ENCODE measurements at regions not wholly inside any gene's neighbourhood (a gene's known extent, or its start where the extent isn't known, plus 50 kb on each side); places are given as distances from the start of the nearest gene placed in this dataset.

DNA sequence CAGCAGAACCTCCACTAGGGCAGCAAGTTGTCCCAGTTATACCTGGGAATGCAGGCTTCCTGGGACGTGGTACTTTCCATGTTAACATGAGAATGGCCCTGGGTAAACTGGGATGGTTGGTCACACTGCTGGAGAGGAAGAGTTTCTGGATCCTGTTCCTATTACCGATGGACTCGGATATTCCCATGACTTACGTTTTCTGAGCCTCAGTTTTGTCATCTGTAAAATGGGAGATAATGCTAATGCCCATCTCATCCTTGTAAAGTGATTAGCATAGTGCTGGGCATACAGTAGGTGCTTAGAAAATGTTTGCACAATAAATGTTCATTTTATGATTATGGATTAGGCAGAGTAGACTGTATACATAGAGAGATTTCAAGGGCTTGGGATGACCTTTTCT lies 280.9 kb upstream of the EEF2KMT start:
- TF ChIP-seq, protein P1, sequence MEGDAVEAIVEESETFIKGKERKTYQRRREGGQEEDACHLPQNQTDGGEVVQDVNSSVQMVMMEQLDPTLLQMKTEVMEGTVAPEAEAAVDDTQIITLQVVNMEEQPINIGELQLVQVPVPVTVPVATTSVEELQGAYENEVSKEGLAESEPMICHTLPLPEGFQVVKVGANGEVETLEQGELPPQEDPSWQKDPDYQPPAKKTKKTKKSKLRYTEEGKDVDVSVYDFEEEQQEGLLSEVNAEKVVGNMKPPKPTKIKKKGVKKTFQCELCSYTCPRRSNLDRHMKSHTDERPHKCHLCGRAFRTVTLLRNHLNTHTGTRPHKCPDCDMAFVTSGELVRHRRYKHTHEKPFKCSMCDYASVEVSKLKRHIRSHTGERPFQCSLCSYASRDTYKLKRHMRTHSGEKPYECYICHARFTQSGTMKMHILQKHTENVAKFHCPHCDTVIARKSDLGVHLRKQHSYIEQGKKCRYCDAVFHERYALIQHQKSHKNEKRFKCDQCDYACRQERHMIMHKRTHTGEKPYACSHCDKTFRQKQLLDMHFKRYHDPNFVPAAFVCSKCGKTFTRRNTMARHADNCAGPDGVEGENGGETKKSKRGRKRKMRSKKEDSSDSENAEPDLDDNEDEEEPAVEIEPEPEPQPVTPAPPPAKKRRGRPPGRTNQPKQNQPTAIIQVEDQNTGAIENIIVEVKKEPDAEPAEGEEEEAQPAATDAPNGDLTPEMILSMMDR (conservative IDR thresholded peaks at IDR 0.05; ENCODE audit: low read depth in 2 of 2): no peak
- TF ChIP-seq EZH2phosphoT487 (IDR thresholded peaks at IDR 0.05; ENCODE audit: unreplicated experiment) (no peak), POLR2AphosphoS5 (IDR thresholded peaks at IDR 0.05; ENCODE audit: low read depth) (no peak), JUNB (IDR thresholded peaks at IDR 0.05; ENCODE audit: unreplicated experiment) (no peak), ZNF114 (CRISPR knock-in tag; IDR thresholded peaks at IDR 0.05) (no peak), EZH2 (IDR thresholded peaks at IDR 0.05; ENCODE audit: low read depth, unreplicated experiment) (no peak), REST (IDR thresholded peaks at IDR 0.05; ENCODE audit: unreplicated experiment) (no peak), ETS1 (IDR thresholded peaks at IDR 0.05) (no peak), ZNF331 (CRISPR knock-in tag; IDR thresholded peaks at IDR 0.05; ENCODE audit: low read depth) (no peak), CREB1 (CRISPR knock-in tag; IDR thresholded peaks at IDR 0.05; ENCODE audit: low read depth) (no peak), STAT1 (IDR thresholded peaks at IDR 0.05; ENCODE audit: unreplicated experiment) (no peak)
- TF ChIP-seq, protein P2, sequence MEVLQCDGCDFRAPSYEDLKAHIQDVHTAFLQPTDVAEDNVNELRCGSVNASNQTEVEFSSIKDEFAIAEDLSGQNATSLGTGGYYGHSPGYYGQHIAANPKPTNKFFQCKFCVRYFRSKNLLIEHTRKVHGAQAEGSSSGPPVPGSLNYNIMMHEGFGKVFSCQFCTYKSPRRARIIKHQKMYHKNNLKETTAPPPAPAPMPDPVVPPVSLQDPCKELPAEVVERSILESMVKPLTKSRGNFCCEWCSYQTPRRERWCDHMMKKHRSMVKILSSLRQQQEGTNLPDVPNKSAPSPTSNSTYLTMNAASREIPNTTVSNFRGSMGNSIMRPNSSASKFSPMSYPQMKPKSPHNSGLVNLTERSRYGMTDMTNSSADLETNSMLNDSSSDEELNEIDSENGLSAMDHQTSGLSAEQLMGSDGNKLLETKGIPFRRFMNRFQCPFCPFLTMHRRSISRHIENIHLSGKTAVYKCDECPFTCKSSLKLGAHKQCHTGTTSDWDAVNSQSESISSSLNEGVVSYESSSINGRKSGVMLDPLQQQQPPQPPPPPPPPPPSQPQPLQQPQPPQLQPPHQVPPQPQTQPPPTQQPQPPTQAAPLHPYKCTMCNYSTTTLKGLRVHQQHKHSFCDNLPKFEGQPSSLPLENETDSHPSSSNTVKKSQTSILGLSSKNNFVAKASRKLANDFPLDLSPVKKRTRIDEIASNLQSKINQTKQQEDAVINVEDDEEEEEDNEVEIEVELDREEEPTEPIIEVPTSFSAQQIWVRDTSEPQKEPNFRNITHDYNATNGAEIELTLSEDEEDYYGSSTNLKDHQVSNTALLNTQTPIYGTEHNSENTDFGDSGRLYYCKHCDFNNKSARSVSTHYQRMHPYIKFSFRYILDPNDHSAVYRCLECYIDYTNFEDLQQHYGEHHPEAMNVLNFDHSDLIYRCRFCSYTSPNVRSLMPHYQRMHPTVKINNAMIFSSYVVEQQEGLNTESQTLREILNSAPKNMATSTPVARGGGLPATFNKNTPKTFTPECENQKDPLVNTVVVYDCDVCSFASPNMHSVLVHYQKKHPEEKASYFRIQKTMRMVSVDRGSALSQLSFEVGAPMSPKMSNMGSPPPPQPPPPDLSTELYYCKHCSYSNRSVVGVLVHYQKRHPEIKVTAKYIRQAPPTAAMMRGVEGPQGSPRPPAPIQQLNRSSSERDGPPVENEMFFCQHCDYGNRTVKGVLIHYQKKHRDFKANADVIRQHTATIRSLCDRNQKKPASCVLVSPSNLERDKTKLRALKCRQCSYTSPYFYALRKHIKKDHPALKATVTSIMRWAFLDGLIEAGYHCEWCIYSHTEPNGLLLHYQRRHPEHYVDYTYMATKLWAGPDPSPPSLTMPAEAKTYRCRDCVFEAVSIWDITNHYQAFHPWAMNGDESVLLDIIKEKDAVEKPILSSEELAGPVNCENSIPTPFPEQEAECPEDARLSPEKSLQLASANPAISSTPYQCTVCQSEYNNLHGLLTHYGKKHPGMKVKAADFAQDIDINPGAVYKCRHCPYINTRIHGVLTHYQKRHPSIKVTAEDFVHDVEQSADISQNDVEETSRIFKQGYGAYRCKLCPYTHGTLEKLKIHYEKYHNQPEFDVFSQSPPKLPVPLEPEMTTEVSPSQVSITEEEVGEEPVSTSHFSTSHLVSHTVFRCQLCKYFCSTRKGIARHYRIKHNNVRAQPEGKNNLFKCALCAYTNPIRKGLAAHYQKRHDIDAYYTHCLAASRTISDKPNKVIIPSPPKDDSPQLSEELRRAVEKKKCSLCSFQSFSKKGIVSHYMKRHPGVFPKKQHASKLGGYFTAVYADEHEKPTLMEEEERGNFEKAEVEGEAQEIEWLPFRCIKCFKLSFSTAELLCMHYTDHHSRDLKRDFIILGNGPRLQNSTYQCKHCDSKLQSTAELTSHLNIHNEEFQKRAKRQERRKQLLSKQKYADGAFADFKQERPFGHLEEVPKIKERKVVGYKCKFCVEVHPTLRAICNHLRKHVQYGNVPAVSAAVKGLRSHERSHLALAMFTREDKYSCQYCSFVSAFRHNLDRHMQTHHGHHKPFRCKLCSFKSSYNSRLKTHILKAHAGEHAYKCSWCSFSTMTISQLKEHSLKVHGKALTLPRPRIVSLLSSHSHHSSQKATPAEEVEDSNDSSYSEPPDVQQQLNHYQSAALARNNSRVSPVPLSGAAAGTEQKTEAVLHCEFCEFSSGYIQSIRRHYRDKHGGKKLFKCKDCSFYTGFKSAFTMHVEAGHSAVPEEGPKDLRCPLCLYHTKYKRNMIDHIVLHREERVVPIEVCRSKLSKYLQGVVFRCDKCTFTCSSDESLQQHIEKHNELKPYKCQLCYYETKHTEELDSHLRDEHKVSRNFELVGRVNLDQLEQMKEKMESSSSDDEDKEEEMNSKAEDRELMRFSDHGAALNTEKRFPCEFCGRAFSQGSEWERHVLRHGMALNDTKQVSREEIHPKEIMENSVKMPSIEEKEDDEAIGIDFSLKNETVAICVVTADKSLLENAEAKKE (CRISPR knock-in tag; IDR thresholded peaks at IDR 0.05): no peak
